B cell (primary cell): ENCODE measurements at regions not wholly inside any gene's neighbourhood (a gene's known extent, or its start where the extent isn't known, plus 50 kb on each side); places are given as distances from the start of the nearest gene placed in this dataset.
"Not testable (repeated sequence)": the region's sequence is repeated elsewhere in the genome, so short reads cannot be mapped to it uniquely, and the experiment has no call there.

Experiments
- ATAC-seq: fragments of 200-7000 bp; cut with Tn5 transposase; one replicate; pipeline ENCODE4 v1.10.0; 2021; ENCODE audit warnings: low read depth, mild to moderate bottlenecking, moderate number of reproducible peaks, moderate library complexity
- CTCF ChIA-PET: fragments of 350-600 bp; sonication (Branson Sonifier 250); formaldehyde crosslinking; loops from one replicate; lab custom pipeline; 2021; ENCODE audit warnings: antibody characterized with exemption, inconsistent platforms; lab: Charles Lee
- POLR2A ChIA-PET: fragments of 350-600 bp; sonication (Branson Sonifier 250); formaldehyde crosslinking; loops from one replicate; lab custom pipeline; 2021; ENCODE audit warnings: antibody characterized with exemption; lab: Charles Lee
- DNase-seq: peaks from one replicate; pipeline ENCODE4 v3.0.0; 2013
- H2AFZ ChIP-seq: 2 replicates; pipeline ENCODE4 v1.6.1; 2012; ENCODE audit warnings: mild to moderate bottlenecking, low read depth, low read length; ENCODE audit not compliant: insufficient read depth, poor library complexity, severe bottlenecking
- H3K27ac ChIP-seq, 2 donors: 1 replicate in 1 of 2; 2 replicates in 1 of 2; pipeline ENCODE4 v1.5.1; 2012 to 2013; ENCODE audit warnings: low read length in 2 of 2, mild to moderate bottlenecking in 2 of 2, moderate library complexity in 1 of 2
- H3K27me3 ChIP-seq, 4 experiments: fragments of 200-600 bp in 1 of 4; sonication (generic) in 1 of 4; replicated peaks in 1 of 4; 1 replicate in 2 of 4; 2 replicates in 2 of 4; pipeline versions ENCODE4 v1.6.1 to v1.7.0; 2013 to 2016; ENCODE audit warnings: low read length in 3 of 4, mild to moderate bottlenecking in 2 of 4, mixed read lengths in 1 of 4, moderate library complexity in 1 of 4; ENCODE audit not compliant: insufficient read depth in 4 of 4, control insufficient read depth in 3 of 4; ENCODE audit errors: control extremely low read depth in 1 of 4
- H3K36me3 ChIP-seq, 2 experiments: replicated peaks in 1 of 2; 1 replicate in 1 of 2; 2 replicates in 1 of 2; pipeline versions ENCODE4 v1.6.1 to v1.7.1; 2013; ENCODE audit warnings: low read length in 1 of 2; ENCODE audit not compliant: insufficient read depth in 2 of 2, control insufficient read depth in 1 of 2; ENCODE audit errors: control extremely low read depth in 1 of 2, extremely low read depth in 1 of 2
- H3K4me1 ChIP-seq, 2 donors: fragments of 200-600 bp in 1 of 2; sonication (generic) in 1 of 2; 1 replicate in 1 of 2; 2 replicates in 1 of 2; pipeline versions ENCODE4 v1.5.1 to v1.6.1; 2013 to 2017; ENCODE audit warnings: low read length in 2 of 2; ENCODE audit not compliant: control insufficient read depth in 2 of 2, insufficient read depth in 2 of 2
- H3K4me2 ChIP-seq: replicated peaks from 2 replicates; pipeline ENCODE3; 2012; ENCODE audit warnings: mild to moderate bottlenecking, low read depth, low read length; ENCODE audit not compliant: poor library complexity, severe bottlenecking
- H3K4me3 ChIP-seq, 5 experiments: fragments of 200-600 bp in 1 of 5; sonication (generic) in 1 of 5; 1 replicate in 3 of 5; 2 replicates in 2 of 5; pipeline versions ENCODE4 v1.5.1 to v1.7.0; 2011 to 2016; ENCODE audit warnings: low read length in 4 of 5, mild to moderate bottlenecking in 4 of 5, low read depth in 2 of 5, control low read depth in 1 of 5, moderate library complexity in 1 of 5; ENCODE audit not compliant: insufficient read depth in 1 of 5; ENCODE audit errors: control extremely low read depth in 1 of 5, extremely low read depth in 1 of 5
- H3K79me2 ChIP-seq: fragments of 200-600 bp; sonication (generic); one replicate; pipeline ENCODE4 v1.6.0; 2016; ENCODE audit warnings: low read length; ENCODE audit not compliant: control insufficient read depth, insufficient read depth
- H3K9ac ChIP-seq: fragments of 200-600 bp; sonication (generic); 2 replicates; pipeline ENCODE4 v1.6.1; 2017; ENCODE audit warnings: mild to moderate bottlenecking, low read length, moderate library complexity
- H3K9me3 ChIP-seq, 3 donors: one replicate each; pipeline versions ENCODE4 v1.6.1 to v1.7.1; 2013; ENCODE audit warnings: low read length in 2 of 3; ENCODE audit not compliant: control insufficient read depth in 2 of 3, insufficient read depth in 1 of 3; ENCODE audit errors: control extremely low read depth in 1 of 3
- H4K20me1 ChIP-seq: 2 replicates; pipeline ENCODE4 v1.6.0; 2012; ENCODE audit warnings: mild to moderate bottlenecking, low read length; ENCODE audit not compliant: insufficient read depth, control insufficient read depth, poor library complexity, severe bottlenecking
- H3K27ac Mint-ChIP-seq: one replicate; pipeline ENCODE4 v1.8.0; 2021; ENCODE audit warnings: mixed read lengths
- H3K27me3 Mint-ChIP-seq: one replicate; pipeline ENCODE4 v1.8.0; 2021; ENCODE audit warnings: mixed read lengths
- H3K4me1 Mint-ChIP-seq: one replicate; pipeline ENCODE4 v1.8.0; 2021; ENCODE audit warnings: mixed read lengths
- H3K4me3 Mint-ChIP-seq: one replicate; pipeline ENCODE4 v1.8.0; 2021; ENCODE audit warnings: mixed read lengths
- H3K9me3 Mint-ChIP-seq: one replicate; pipeline ENCODE4 v1.8.0; 2022; ENCODE audit warnings: mixed read lengths; ENCODE audit not compliant: insufficient read depth
- CTCF ChIP-seq: fragments of 200-600 bp; IDR thresholded peaks from one replicate; pipeline ENCODE4 v1.8.0; 2022; ENCODE audit warnings: antibody characterized with exemption, mild to moderate bottlenecking
- EZH2 ChIP-seq: IDR thresholded peaks from 2 replicates; pipeline ENCODE4 v1.6.1; 2012; ENCODE audit warnings: borderline replicate concordance, low read depth, mild to moderate bottlenecking, moderate library complexity, low read length; ENCODE audit not compliant: insufficient read depth, poor library complexity, severe bottlenecking
- WGBS: methylation state at CpG from one replicate; pipeline ENCODE4 v1.1.5; 2013; ENCODE audit warnings: missing lambda C conversion rate; ENCODE audit not compliant: insufficient coverage; 5-methylcytosine and 5-hydroxymethylcytosine counted together
- intact Hi-C: fragments of 100-400 bp; cut with micrococcal nuclease; formaldehyde crosslinking; loops from one replicate; pipeline ENCODE4 v1.10.0; 2022

- Histone ChIP-seq H3K36me3 (no peaks in the 10 kb centered on the region), H3K27me3 (peaks cover 0 to 4% (median 0%) of the 10 kb centered on the region in 4 experiments), H3K4me1 (no peaks in the 10 kb centered on the region), H3K4me2 (no peak overlapping the region), H2AFZ (no peak overlapping the region), H4K20me1 (no peaks in the 10 kb centered on the region), H3K9ac (no peak overlapping the region), H3K4me3 (no peak overlapping the region), H3K27ac (no peak overlapping the region), H3K79me2 (no peaks in the 10 kb centered on the region), H3K9me3 (peaks cover 0 to 3% (median 0%) of the 10 kb centered on the region in 3 donors)
- intact Hi-C loops = no loop called here
- WGBS = 88% methylated on average over 2 of the region's 2 CpGs
- H3K4me3 Mint-ChIP-seq = no peak overlapping the region
- H3K4me1 Mint-ChIP-seq = no peaks in the 10 kb centered on the region
- no peak for ATAC-seq
- no peak for TF ChIP-seq EZH2
- no peak for TF ChIP-seq CTCF
- ChIA-PET POLR2A (no interaction called here), CTCF (no interaction called here)
- H3K27me3 Mint-ChIP-seq = peaks cover 19% of the 10 kb centered on the region
- H3K9me3 Mint-ChIP-seq = peaks cover 3% of the 10 kb centered on the region
- no peak overlapping the region for H3K27ac Mint-ChIP-seq
- no peak for DNase-seq
Measured at GRCh38 chr16:13848795-13849194, 71.2 kb upstream of the ERCC4 start.

- H3K9ac ChIP-seq, H3K79me2 ChIP-seq, H3K27ac Mint-ChIP-seq, H3K4me2 ChIP-seq, H3K27me3 ChIP-seq, H3K4me1 Mint-ChIP-seq, H3K4me3 Mint-ChIP-seq, H3K27ac ChIP-seq, DNase-seq, H3K36me3 ChIP-seq, H3K9me3 Mint-ChIP-seq, POLR2A ChIA-PET, H3K4me1 ChIP-seq, H2AFZ ChIP-seq, H3K9me3 ChIP-seq, H4K20me1 ChIP-seq, H3K4me3 ChIP-seq, CTCF ChIA-PET, ATAC-seq, intact Hi-C loops: not testable (repeated sequence)
- WGBS = 100% methylated on average over 1 of the region's 4 CpGs
- peaks cover 19% of the 10 kb centered on the region for H3K27me3 Mint-ChIP-seq
Measured at GRCh38 chr16:13850173-13850572, 69.8 kb upstream of the ERCC4 start.
